ENCODE measurements at regions not wholly inside any gene's neighbourhood (a gene's known extent, or its start where the extent isn't known, plus 50 kb on each side); places are given as distances from the start of the nearest gene placed in this dataset.

- no peak for TF ChIP-seq HDAC2 (IDR thresholded peaks at IDR 0.05; ENCODE audit: borderline replicate concordance in 1 of 2, low read depth in 2 of 2, low read length in 2 of 2)
- no peak for TF ChIP-seq BACH1 (IDR thresholded peaks at IDR 0.05; ENCODE audit: low read length)
- TF ChIP-seq SP4 (IDR thresholded peaks at IDR 0.05; ENCODE audit: low read length): no peak
- no peak for TF ChIP-seq USF2 (IDR thresholded peaks at IDR 0.05; ENCODE audit: low read length)
- TF ChIP-seq CBX5 (IDR thresholded peaks at IDR 0.05; ENCODE audit: low read depth, low read length): no peak
- no peak for TF ChIP-seq TAF1 (IDR thresholded peaks at IDR 0.05; ENCODE audit: low read depth, low read length)
- ChIA-PET POLR2A (ENCODE audit: partially characterized antibody) (no interaction called here), CTCF (ENCODE audit: partially characterized antibody) (interaction anchor here (1.3 kb wide), 1 partner anchor 11 kb away, joined by 3 read pairs; no protein-coding TSS in a partner anchor)
- Histone ChIP-seq H3K27me3 (replicated peaks in 1 of 4; ENCODE audit: control insufficient read depth in 3 of 4, extremely low read depth in 1 of 4, insufficient read depth in 3 of 4, low read length in 3 of 4) (no peaks in the 10 kb centered on the region), H2BK12ac (ENCODE audit: low read depth, low read length) (no peak overlapping the region), H3K14ac (ENCODE audit: insufficient read length) (no peak overlapping the region), H2BK15ac (ENCODE audit: low read length) (no peak overlapping the region), H4K20me1 (replicated peaks in 1 of 2; ENCODE audit: control insufficient read depth in 1 of 2, insufficient read depth in 2 of 2, low read length in 2 of 2) (no peaks in the 10 kb centered on the region), H3K4me1 (replicated peaks in 1 of 4; ENCODE audit: control insufficient read depth in 3 of 4, insufficient read depth in 4 of 4, low read length in 3 of 4) (no peaks in the 10 kb centered on the region), H3K27ac (ENCODE audit: low read depth, low read length) (no peak overlapping the region), H2BK120ac (replicated peaks; ENCODE audit: low read depth, low read length) (no peak overlapping the region), H3K23ac (ENCODE audit: insufficient read length) (no peak overlapping the region), H3K79me1 (ENCODE audit: low read depth, low read length) (no peaks in the 10 kb centered on the region), H3K18ac (ENCODE audit: extremely low read depth, low read length) (no peak overlapping the region), H2BK20ac (ENCODE audit: low read length) (no peak overlapping the region), H4K5ac (ENCODE audit: insufficient read length, low read depth, low read length) (no peak overlapping the region), H3K4me3 (ENCODE audit: extremely low read depth in 1 of 4, insufficient read depth in 2 of 4, low read depth in 3 of 4, low read length in 4 of 4) (no peak overlapping the region), H3K23me2 (ENCODE audit: low read depth, low read length) (no peaks in the 10 kb centered on the region), H4K8ac (ENCODE audit: extremely low read depth, insufficient read depth, low read length) (no peak overlapping the region), H3K36me3 (ENCODE audit: control insufficient read depth in 2 of 4, insufficient read depth in 4 of 4, low read length in 3 of 4) (no peaks in the 10 kb centered on the region), H2AK5ac (ENCODE audit: low read depth, low read length) (no peak overlapping the region), H3K9me3 (ENCODE audit: insufficient read depth in 2 of 2, low read depth in 1 of 2, low read length in 1 of 2) (no peaks in the 10 kb centered on the region), H3K4ac (replicated peaks; ENCODE audit: insufficient read length, low read depth, low read length) (no peak overlapping the region), H2BK5ac (ENCODE audit: low read depth, low read length) (no peak overlapping the region), H3K4me2 (ENCODE audit: insufficient read depth in 1 of 2, low read depth in 2 of 2, low read length in 2 of 2) (no peak overlapping the region), H4K91ac (replicated peaks; ENCODE audit: insufficient read length, low read length) (no peak overlapping the region), H3K9ac (replicated peaks in 1 of 4; ENCODE audit: extremely low read depth in 1 of 4, low read depth in 3 of 4, low read length in 3 of 4) (no peak overlapping the region), H3K56ac (replicated peaks; ENCODE audit: insufficient read length, low read depth, low read length) (no peak overlapping the region), H3K79me2 (ENCODE audit: control insufficient read depth in 1 of 2, insufficient read depth in 2 of 2, low read length in 2 of 2) (no peaks in the 10 kb centered on the region), H2AFZ (ENCODE audit: low read length) (no peak overlapping the region)
- DNase-seq (ENCODE audit: low read depth in 1 of 2, low spot score in 2 of 2) (no peak), FAIRE-seq (no peak)
- WGBS, 2 experiments (ENCODE audit: extremely low coverage in 1 of 2, insufficient coverage in 1 of 2, insufficient read length in 1 of 2, insufficient replicate concordance in 2 of 2, low coverage in 1 of 2, low lambda C conversion rate in 2 of 2, missing lambda C conversion rate in 1 of 2): 91% methylated on average over 8 of the region's 8 CpGs; no CpG with 5 or more reads in 1 of the 2 experiments
Measured at GRCh38 chr7:30214651-30215137, 69.7 kb upstream of the ZNRF2 start.

Data from H1 (cell line).